BLaER1 (cell line): ENCODE measurements at regions not wholly inside any gene's neighbourhood (a gene's known extent, or its start where the extent isn't known, plus 50 kb on each side); places are given as distances from the start of the nearest gene placed in this dataset.

Experiments used
- H3K27ac ChIP-seq: shearing (Covaris generic); formaldehyde crosslinking; 2 replicates; pipeline ENCODE4 v1.8.1; 2022
- H3K27me3 ChIP-seq: shearing (Covaris generic); formaldehyde crosslinking; 2 replicates; pipeline ENCODE4 v1.8.1; 2022
- H3K36me3 ChIP-seq: shearing (Covaris generic); formaldehyde crosslinking; 2 replicates; pipeline ENCODE4 v1.8.1; 2022
- H3K4me1 ChIP-seq: shearing (Covaris generic); formaldehyde crosslinking; 2 replicates; pipeline ENCODE4 v1.8.1; 2022
- H3K4me2 ChIP-seq: shearing (Covaris generic); formaldehyde crosslinking; 2 replicates; pipeline ENCODE4 v1.8.1; 2022
- H3K4me3 ChIP-seq: shearing (Covaris generic); formaldehyde crosslinking; 2 replicates; pipeline ENCODE4 v1.8.1; 2022
- H3K9ac ChIP-seq: shearing (Covaris generic); formaldehyde crosslinking; 2 replicates; pipeline ENCODE4 v1.8.1; 2022
- H3K9me3 ChIP-seq: shearing (Covaris generic); formaldehyde crosslinking; 2 replicates; pipeline ENCODE4 v1.8.1; 2022
- H4K20me1 ChIP-seq: shearing (Covaris generic); formaldehyde crosslinking; 2 replicates; pipeline ENCODE4 v1.8.1; 2022
- Cebpa-rat ChIP-seq: shearing (Covaris generic); IDR thresholded peaks from 2 replicates; pipeline ENCODE4 v1.8.1; 2022

GRCh38 chrX:40360557-40360956, 220.2 kb upstream of the ATP6AP2 start:
- no peak overlapping the region for H3K27ac ChIP-seq

GRCh38 chrX:40359593-40359992, 221.2 kb upstream of the ATP6AP2 start:
- Histone ChIP-seq H4K20me1 (no peaks in the 10 kb centered on the region), H3K36me3 (no peaks in the 10 kb centered on the region), H3K27me3 (no peaks in the 10 kb centered on the region), H3K9me3 (0 out of 2 replicates have a peak, but pooled peaks cover 6% of the 10 kb centered on the region), H3K4me2 (no peak overlapping the region), H3K4me3 (no peak overlapping the region), H3K27ac (no peak overlapping the region), H3K9ac (no peak overlapping the region), H3K4me1 (no peaks in the 10 kb centered on the region)
- TF ChIP-seq Cebpa-rat: no peak

More at GRCh38 chrX:40360557-40360956, 220.2 kb upstream of the ATP6AP2 start:
- Histone ChIP-seq H3K27me3 (no peaks in the 10 kb centered on the region), H3K4me3 (no peak overlapping the region), H4K20me1 (no peaks in the 10 kb centered on the region), H3K4me2 (no peak overlapping the region), H3K9ac (no peak overlapping the region), H3K9me3 (peaks cover 13% of the 10 kb centered on the region), H3K4me1 (no peaks in the 10 kb centered on the region), H3K36me3 (no peaks in the 10 kb centered on the region)
- TF ChIP-seq Cebpa-rat: no peak

GRCh38 chrX:40358994-40359393, 221.8 kb upstream of the ATP6AP2 start:
- Histone ChIP-seq H3K9me3 (0 out of 2 replicates have a peak, but pooled peaks cover 6% of the 10 kb centered on the region), H3K27ac (no peak overlapping the region), H3K4me2 (no peak overlapping the region), H4K20me1 (no peaks in the 10 kb centered on the region), H3K36me3 (no peaks in the 10 kb centered on the region), H3K27me3 (no peaks in the 10 kb centered on the region), H3K9ac (no peak overlapping the region), H3K4me1 (no peaks in the 10 kb centered on the region), H3K4me3 (no peak overlapping the region)
- TF ChIP-seq Cebpa-rat: no peak

GRCh38 chrX:40349251-40349650, 231.5 kb upstream of the ATP6AP2 start:
- H3K4me2 ChIP-seq: no peak overlapping the region
- no peaks in the 10 kb centered on the region for H4K20me1 ChIP-seq
- H3K27ac ChIP-seq: no peak overlapping the region
- H3K9me3 ChIP-seq: peaks cover 33% of the 10 kb centered on the region
- H3K36me3 ChIP-seq: no peaks in the 10 kb centered on the region
- H3K4me3 ChIP-seq: no peak overlapping the region
- no peaks in the 10 kb centered on the region for H3K27me3 ChIP-seq
- H3K9ac ChIP-seq: no peak overlapping the region
- no peak for TF ChIP-seq Cebpa-rat
- H3K4me1 ChIP-seq: no peaks in the 10 kb centered on the region

GRCh38 chrX:40346379-40346778, 234.4 kb upstream of the ATP6AP2 start:
- no peak overlapping the region for H3K4me3 ChIP-seq
- H3K4me2 ChIP-seq: no peak overlapping the region
- H3K36me3 ChIP-seq: no peaks in the 10 kb centered on the region
- H4K20me1 ChIP-seq: no peaks in the 10 kb centered on the region
- H3K9me3 ChIP-seq: peaks cover 40% of the 10 kb centered on the region
- no peak overlapping the region for H3K9ac ChIP-seq
- no peak for TF ChIP-seq Cebpa-rat
- H3K4me1 ChIP-seq: no peaks in the 10 kb centered on the region
- no peaks in the 10 kb centered on the region for H3K27me3 ChIP-seq
- H3K27ac ChIP-seq: no peak overlapping the region

GRCh38 chrX:40343319-40343718, 237.5 kb upstream of the ATP6AP2 start:
- no peak overlapping the region for H3K9ac ChIP-seq
- H4K20me1 ChIP-seq: no peaks in the 10 kb centered on the region
- no peak overlapping the region for H3K4me2 ChIP-seq
- H3K27me3 ChIP-seq: no peaks in the 10 kb centered on the region
- H3K9me3 ChIP-seq: peaks cover 28% of the 10 kb centered on the region
- TF ChIP-seq Cebpa-rat: no peak
- no peaks in the 10 kb centered on the region for H3K36me3 ChIP-seq
- H3K4me1 ChIP-seq: no peaks in the 10 kb centered on the region
- no peak overlapping the region for H3K27ac ChIP-seq
- H3K4me3 ChIP-seq: no peak overlapping the region

- Histone ChIP-seq H3K4me2 (no peak overlapping the region), H3K36me3 (no peaks in the 10 kb centered on the region), H3K4me1 (no peaks in the 10 kb centered on the region), H3K4me3 (no peak overlapping the region), H3K9ac (no peak overlapping the region), H4K20me1 (no peaks in the 10 kb centered on the region), H3K9me3 (peaks cover 21% of the 10 kb centered on the region), H3K27ac (no peak overlapping the region), H3K27me3 (no peaks in the 10 kb centered on the region)
- no peak for TF ChIP-seq Cebpa-rat
Measured at GRCh38 chrX:40340116-40340515, 240.7 kb upstream of the ATP6AP2 start.

GRCh38 chrX:40333344-40333743, 235.6 kb upstream of the BCOR start:
- peaks cover 9% of the 10 kb centered on the region for H3K9me3 ChIP-seq
- no peaks in the 10 kb centered on the region for H3K36me3 ChIP-seq
- no peaks in the 10 kb centered on the region for H4K20me1 ChIP-seq
- H3K4me1 ChIP-seq: no peaks in the 10 kb centered on the region
- no peaks in the 10 kb centered on the region for H3K27me3 ChIP-seq
- no peak overlapping the region for H3K27ac ChIP-seq
- no peak overlapping the region for H3K9ac ChIP-seq
- TF ChIP-seq Cebpa-rat: no peak
- H3K4me3 ChIP-seq: no peak overlapping the region
- no peak overlapping the region for H3K4me2 ChIP-seq

- H4K20me1 ChIP-seq: no peaks in the 10 kb centered on the region
- H3K9me3 ChIP-seq: peaks cover 9% of the 10 kb centered on the region
- H3K27me3 ChIP-seq: no peaks in the 10 kb centered on the region
- H3K27ac ChIP-seq: no peak overlapping the region
- no peaks in the 10 kb centered on the region for H3K4me1 ChIP-seq
- H3K4me2 ChIP-seq: no peak overlapping the region
- no peak overlapping the region for H3K4me3 ChIP-seq
- TF ChIP-seq Cebpa-rat: no peak
- no peaks in the 10 kb centered on the region for H3K36me3 ChIP-seq
- H3K9ac ChIP-seq: no peak overlapping the region
Measured at GRCh38 chrX:40331762-40332161, 234.0 kb upstream of the BCOR start.

GRCh38 chrX:40331353-40331752, 233.6 kb upstream of the BCOR start:
- Histone ChIP-seq H4K20me1 (no peaks in the 10 kb centered on the region), H3K4me2 (no peak overlapping the region), H3K36me3 (no peaks in the 10 kb centered on the region), H3K9ac (no peak overlapping the region), H3K4me1 (no peaks in the 10 kb centered on the region), H3K4me3 (no peak overlapping the region), H3K9me3 (peaks cover 9% of the 10 kb centered on the region), H3K27ac (no peak overlapping the region), H3K27me3 (no peaks in the 10 kb centered on the region)
- TF ChIP-seq Cebpa-rat: no peak

GRCh38 chrX:40329616-40330015, 231.9 kb upstream of the BCOR start:
- Histone ChIP-seq H3K9me3 (peaks cover 9% of the 10 kb centered on the region), H4K20me1 (no peaks in the 10 kb centered on the region), H3K27me3 (no peaks in the 10 kb centered on the region), H3K4me1 (no peaks in the 10 kb centered on the region), H3K9ac (no peak overlapping the region), H3K27ac (no peak overlapping the region), H3K4me2 (no peak overlapping the region), H3K36me3 (no peaks in the 10 kb centered on the region), H3K4me3 (no peak overlapping the region)
- TF ChIP-seq Cebpa-rat: no peak
